A549 (cell line): ENCODE measurements at regions not wholly inside any gene's neighbourhood (a gene's known extent, or its start where the extent isn't known, plus 50 kb on each side); places are given as distances from the start of the nearest gene placed in this dataset.

Experiments
- BHLHE40 ChIP-seq: IDR thresholded peaks from 2 replicates; pipeline ENCODE4 v1.6.1; 2012; ENCODE audit warnings: low read depth, low read length, inconsistent platforms
- NPAS2 ChIP-seq: fragments of 250-450 bp; sonication (Bioruptor Pico); IDR thresholded peaks from 2 replicates; pipeline ENCODE4 v1.8.0; 2022; ENCODE audit warnings: mild to moderate bottlenecking, moderate library complexity, borderline replicate concordance
- POLR2A ChIP-seq: IDR thresholded peaks from 2 replicates; pipeline ENCODE4 v1.6.1; 2012; ENCODE audit warnings: mild to moderate bottlenecking, low read length
- RAD21 ChIP-seq, 2 experiments: fragments of >200 bp in 1 of 2; sonication (Bioruptor Twin) in 1 of 2; formaldehyde crosslinking in 1 of 2; IDR thresholded peaks in 1 of 2; conservative IDR thresholded peaks in 1 of 2; 2 replicates in 1 of 2; 3 replicates in 1 of 2; pipeline ENCODE4 v1.6.1; 2012 to 2018; ENCODE audit warnings: inconsistent platforms in 1 of 2
- ZC3H11A ChIP-seq: fragments of 450-650 bp; IDR thresholded peaks from 2 replicates; pipeline ENCODE4 v1.6.1; 2014; ENCODE audit warnings: antibody characterized with exemption, mild to moderate bottlenecking
- TF ChIP-seq, protein P1 (sequence below): fragments of >200 bp; sonication (Bioruptor Twin); formaldehyde crosslinking; IDR thresholded peaks from 3 replicates; pipeline ENCODE4 v1.5.1; 2016

DNA sequence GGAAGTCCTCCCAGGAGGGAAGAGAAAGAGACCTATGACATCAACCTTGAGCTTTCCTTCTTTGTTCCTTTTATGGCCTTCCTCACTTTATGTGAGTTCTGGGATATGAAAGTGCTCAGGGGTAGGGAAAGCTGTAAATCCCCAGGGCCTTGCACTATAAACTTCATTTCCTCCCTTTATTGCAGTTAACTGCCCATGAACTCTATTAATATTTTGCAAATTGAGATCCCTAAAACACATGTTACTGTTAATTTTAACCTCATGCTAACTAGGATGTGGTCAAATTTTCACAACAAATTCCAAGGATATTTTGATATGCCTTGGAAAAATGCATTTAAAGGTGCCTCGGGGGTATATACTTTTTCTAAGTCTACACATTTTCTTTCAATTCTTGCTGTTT lies 359.9 kb downstream of the OSR1 start:
- no peak for TF ChIP-seq POLR2A
- no peak for TF ChIP-seq RAD21 (conservative IDR thresholded peaks at IDR 0.05 in 1 of 2, IDR thresholded peaks at IDR 0.05 in 1 of 2)
- TF ChIP-seq, protein P1, sequence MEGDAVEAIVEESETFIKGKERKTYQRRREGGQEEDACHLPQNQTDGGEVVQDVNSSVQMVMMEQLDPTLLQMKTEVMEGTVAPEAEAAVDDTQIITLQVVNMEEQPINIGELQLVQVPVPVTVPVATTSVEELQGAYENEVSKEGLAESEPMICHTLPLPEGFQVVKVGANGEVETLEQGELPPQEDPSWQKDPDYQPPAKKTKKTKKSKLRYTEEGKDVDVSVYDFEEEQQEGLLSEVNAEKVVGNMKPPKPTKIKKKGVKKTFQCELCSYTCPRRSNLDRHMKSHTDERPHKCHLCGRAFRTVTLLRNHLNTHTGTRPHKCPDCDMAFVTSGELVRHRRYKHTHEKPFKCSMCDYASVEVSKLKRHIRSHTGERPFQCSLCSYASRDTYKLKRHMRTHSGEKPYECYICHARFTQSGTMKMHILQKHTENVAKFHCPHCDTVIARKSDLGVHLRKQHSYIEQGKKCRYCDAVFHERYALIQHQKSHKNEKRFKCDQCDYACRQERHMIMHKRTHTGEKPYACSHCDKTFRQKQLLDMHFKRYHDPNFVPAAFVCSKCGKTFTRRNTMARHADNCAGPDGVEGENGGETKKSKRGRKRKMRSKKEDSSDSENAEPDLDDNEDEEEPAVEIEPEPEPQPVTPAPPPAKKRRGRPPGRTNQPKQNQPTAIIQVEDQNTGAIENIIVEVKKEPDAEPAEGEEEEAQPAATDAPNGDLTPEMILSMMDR = no peak
- no peak for TF ChIP-seq BHLHE40
- TF ChIP-seq NPAS2 (CRISPR knock-in tag) = no peak
- TF ChIP-seq ZC3H11A = no peak
